ENCODE measurements at regions not wholly inside any gene's neighbourhood (a gene's known extent, or its start where the extent isn't known, plus 50 kb on each side); places are given as distances from the start of the nearest gene placed in this dataset.

DNA sequence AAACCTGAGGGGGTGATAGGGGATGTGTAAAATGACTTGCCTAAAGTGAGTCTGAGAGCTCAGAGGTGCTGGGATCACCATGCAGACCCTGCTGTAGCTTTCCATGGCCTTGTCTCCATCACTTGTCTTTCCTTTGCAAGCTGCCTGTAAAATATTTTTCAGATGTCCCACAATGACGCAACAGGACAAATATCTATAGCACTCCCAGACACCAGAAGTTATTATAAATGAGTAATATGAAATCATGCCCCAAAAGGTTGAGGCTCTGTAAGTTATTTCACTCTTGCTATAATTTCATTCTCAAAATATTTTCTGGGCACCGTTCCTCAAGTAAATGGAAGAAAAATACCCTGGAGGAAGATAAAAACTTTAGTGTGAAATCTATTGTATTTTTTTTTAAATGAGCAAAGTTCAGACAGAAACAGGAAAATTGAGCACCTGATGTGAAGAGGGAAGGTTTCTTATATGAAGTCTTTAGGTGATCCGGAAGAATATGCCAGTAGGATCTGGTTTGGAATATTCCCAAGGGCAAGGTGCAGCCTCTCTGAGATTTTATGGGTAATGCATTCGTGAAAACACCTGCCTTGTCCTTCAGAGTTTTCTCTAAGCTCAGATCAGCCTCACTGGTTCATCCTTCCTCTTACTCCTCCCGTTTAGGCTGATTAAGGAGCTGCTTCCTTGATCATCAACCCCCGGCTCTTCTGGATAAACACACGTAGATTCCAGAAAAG lies 138.3 kb upstream of the DMAC1 start:
- no peak overlapping the region for H3K27ac Mint-ChIP-seq
- H3K4me1 Mint-ChIP-seq: peaks cover 9 to 25% (median 14%) of the 10 kb centered on the region in 3 donors
- no peaks in the 10 kb centered on the region for H3K27me3 Mint-ChIP-seq
- DNase-seq: no peak
- peak overlapping the region in 1 of 8 donors; percentile 25 for H3K4me3 Mint-ChIP-seq
- H3K9me3 Mint-ChIP-seq: peaks cover 0 to 16% (median 5%) of the 10 kb centered on the region in 7 donors
- peaks cover 10 to 13% of the 10 kb centered on the region in 2 donors for H3K36me3 Mint-ChIP-seq
- ATAC-seq (ENCODE audit: low read depth in 2 of 2): no peak

DNA sequence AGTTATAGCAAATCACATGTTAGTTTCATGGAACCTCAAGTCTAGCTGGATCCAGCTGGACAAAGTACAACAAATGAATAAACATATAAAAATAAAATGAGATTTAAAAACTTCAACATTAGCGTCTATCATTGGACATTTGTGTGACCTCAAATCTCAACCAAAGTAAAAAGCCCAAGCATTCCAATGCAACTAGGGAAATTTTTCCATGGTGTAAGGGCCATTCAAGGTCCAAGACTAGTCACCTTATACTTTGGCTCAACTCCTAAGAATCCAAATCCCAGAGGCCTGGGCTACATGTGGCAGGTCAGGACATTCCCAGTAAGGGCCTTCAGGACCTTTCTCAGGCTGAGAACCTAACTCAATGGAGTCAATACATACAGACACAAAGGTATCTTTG lies 137.4 kb upstream of the DMAC1 start:
- Mint-ChIP-seq H3K27ac (peak overlapping the region in 1 of 6 donors; percentile 65), H3K36me3 (peaks cover 10 to 13% of the 10 kb centered on the region in 2 donors), H3K27me3 (no peaks in the 10 kb centered on the region), H3K4me1 (peaks cover 9 to 25% (median 14%) of the 10 kb centered on the region in 3 donors), H3K4me3 (no peak overlapping the region), H3K9me3 (peaks cover 0 to 16% (median 5%) of the 10 kb centered on the region in 7 donors)
- ATAC-seq (ENCODE audit: low read depth in 2 of 2): no peak
- DNase-seq: no peak

DNA sequence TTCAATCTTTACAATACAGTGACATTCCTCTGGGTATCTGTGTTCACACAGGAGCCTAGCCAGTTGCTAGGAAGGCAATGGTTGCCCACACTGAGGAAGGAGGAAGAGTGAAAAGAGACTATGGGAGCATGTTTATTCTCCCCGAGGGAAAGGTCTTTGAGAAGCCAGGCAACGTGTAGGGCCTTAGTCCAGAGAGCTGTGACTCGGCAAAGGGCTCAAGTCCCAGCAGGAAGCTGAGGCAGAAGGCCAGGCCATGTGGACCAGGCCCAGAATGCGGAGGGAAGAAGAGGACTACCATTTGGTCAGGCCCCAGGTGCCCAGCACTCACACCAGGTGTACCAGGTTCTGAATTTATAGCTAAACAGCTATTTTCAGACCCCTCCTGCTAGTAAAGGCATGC lies 136.6 kb upstream of the DMAC1 start:
- DNase-seq (no peak), ATAC-seq (ENCODE audit: low read depth in 2 of 2) (no peak)
- peaks cover 10 to 13% of the 10 kb centered on the region in 2 donors for H3K36me3 Mint-ChIP-seq

GRCh38 chr9:7935681-7936080 lies 136.1 kb upstream of the DMAC1 start:
- Mint-ChIP-seq H3K27me3 (no peaks in the 10 kb centered on the region), H3K27ac (peak overlapping the region; percentile 80 to 98 (median 92)), H3K4me3 (peak overlapping the region; percentile 19 to 88 (median 78)), H3K36me3 (peaks cover 10 to 12% of the 10 kb centered on the region in 2 donors), H3K9me3 (peaks cover 0 to 15% (median 5%) of the 10 kb centered on the region in 7 donors), H3K4me1 (peaks cover 9 to 25% (median 14%) of the 10 kb centered on the region in 3 donors)
- ATAC-seq (ENCODE audit: low read depth in 2 of 2): peak; percentile 95 to 97
- peak; percentile 54 for DNase-seq

More for the DNA sequence above, 136.6 kb upstream of the DMAC1 start:
- Mint-ChIP-seq H3K4me1 (peaks cover 9 to 25% (median 14%) of the 10 kb centered on the region in 3 donors), H3K4me3 (peak overlapping the region; percentile 19 to 88 (median 78)), H3K9me3 (peaks cover 0 to 16% (median 5%) of the 10 kb centered on the region in 7 donors), H3K27ac (peak overlapping the region; percentile 80 to 98 (median 92)), H3K27me3 (no peaks in the 10 kb centered on the region)

DNA sequence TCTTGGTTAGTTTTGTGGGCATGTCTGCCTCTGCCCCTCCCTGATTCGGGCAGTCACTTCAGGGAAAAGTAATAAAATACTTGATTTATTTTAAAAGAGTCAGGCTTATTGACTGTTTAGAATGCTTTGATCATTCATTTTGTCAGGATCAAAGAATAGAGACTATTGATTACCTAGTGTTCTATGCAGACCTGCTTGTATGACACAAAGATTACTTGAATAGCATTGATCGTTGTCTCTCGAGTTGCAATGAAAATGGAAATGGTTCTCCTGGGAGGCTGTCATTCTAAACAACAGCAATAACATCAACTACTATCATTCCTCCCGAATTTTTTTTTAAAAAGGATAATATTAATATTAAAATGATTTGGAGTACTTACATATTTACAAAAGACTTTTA lies 133.2 kb upstream of the DMAC1 start:
- Mint-ChIP-seq H3K36me3 (no peaks in the 10 kb centered on the region), H3K27ac (no peak overlapping the region), H3K27me3 (no peaks in the 10 kb centered on the region), H3K4me3 (no peak overlapping the region), H3K9me3 (no peaks in the 10 kb centered on the region), H3K4me1 (peaks cover 9 to 25% (median 14%) of the 10 kb centered on the region in 3 donors)
- ATAC-seq (ENCODE audit: low read depth in 2 of 2) (no peak), DNase-seq (no peak)

- Mint-ChIP-seq H3K36me3 (no peaks in the 10 kb centered on the region), H3K27me3 (no peaks in the 10 kb centered on the region)
- DNase-seq: no peak
Measured at GRCh38 chr9:7930613-7931012, 131.0 kb upstream of the DMAC1 start.

GRCh38 chr9:7921545-7922197 lies 122.1 kb upstream of the DMAC1 start:
- peak overlapping the region in 6 of 8 donors; percentile 14 to 77 (median 53) for H3K4me3 Mint-ChIP-seq
- no peak for DNase-seq
- no peaks in the 10 kb centered on the region for H3K27me3 Mint-ChIP-seq
- peak in 1 of 2 donors; percentile 34 for ATAC-seq (ENCODE audit: low read depth in 2 of 2)
- peaks cover 16 to 30% (median 19%) of the 10 kb centered on the region in 3 donors for H3K4me1 Mint-ChIP-seq
- H3K9me3 Mint-ChIP-seq: peaks cover 0 to 3% (median 0%) of the 10 kb centered on the region in 7 donors
- H3K36me3 Mint-ChIP-seq: no peaks in the 10 kb centered on the region
- H3K27ac Mint-ChIP-seq: peak overlapping the region in 5 of 6 donors; percentile 27 to 71 (median 65)

More at GRCh38 chr9:7930613-7931012, 131.0 kb upstream of the DMAC1 start:
- Mint-ChIP-seq H3K4me1 (peaks cover 0 to 10% (median 5%) of the 10 kb centered on the region in 3 donors), H3K9me3 (peaks cover 0 to 7% (median 0%) of the 10 kb centered on the region in 7 donors), H3K27ac (no peak overlapping the region), H3K4me3 (no peak overlapping the region)
- ATAC-seq (ENCODE audit: low read depth in 2 of 2): no peak

DNA sequence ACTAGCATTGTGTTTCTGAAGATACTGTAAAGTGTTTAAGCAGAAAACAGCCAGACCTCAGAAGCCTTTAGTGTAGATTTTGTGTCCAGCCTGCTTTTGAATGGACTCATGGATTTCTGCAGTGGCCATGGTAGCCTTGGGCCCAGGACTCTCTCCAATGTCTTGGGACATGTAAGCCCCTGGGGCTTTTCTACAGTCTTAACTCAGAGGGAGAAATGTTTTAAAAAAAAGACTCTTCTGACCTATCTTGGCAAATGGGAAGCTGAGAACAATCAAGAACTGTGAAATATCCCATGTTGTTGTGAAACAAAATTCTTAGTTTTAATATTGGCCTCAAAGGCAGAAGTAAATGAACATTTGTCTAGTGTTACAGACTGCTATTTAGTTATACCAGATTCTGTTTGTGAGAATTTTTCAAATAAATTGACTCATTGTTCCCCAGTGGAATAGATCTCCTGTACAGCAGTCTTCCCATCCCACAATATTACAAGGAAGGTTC lies 112.5 kb upstream of the DMAC1 start:
- Mint-ChIP-seq H3K27ac (no peak overlapping the region), H3K4me3 (no peak overlapping the region), H3K36me3 (peaks cover 0 to 1% of the 10 kb centered on the region in 2 donors), H3K9me3 (no peaks in the 10 kb centered on the region), H3K27me3 (no peaks in the 10 kb centered on the region), H3K4me1 (peaks cover 0 to 4% (median 0%) of the 10 kb centered on the region in 3 donors)
- DNase-seq (no peak), ATAC-seq (ENCODE audit: low read depth in 2 of 2) (no peak)

DNA sequence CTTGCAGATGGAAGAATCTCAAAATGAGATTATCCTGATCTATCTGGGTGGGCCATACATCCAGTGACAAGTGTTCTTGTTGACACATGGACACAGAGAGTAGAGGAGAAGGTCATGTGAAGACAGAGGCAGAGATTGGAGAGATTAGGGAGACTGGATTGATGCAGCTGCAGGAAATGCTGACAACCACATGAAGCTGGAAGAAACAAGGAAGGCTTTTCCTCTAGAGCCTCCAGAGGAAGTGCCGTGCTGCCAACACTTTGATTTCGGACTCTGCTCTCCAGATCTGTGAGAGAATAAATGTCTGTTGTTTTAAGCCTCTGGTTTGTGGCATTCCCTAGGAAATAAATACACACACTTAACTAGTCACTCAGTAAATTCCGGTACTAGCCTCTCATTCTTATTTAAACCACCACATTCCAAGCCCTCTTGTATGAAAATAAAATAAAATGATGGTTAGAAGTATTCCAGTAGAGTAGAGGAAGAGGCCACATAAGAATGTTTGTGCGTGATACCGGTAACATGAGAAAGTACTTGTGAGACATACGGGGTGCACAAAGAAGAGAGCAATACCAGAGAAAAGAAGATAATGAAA lies 110.9 kb upstream of the DMAC1 start:
- Mint-ChIP-seq H3K36me3 (peaks cover 0 to 7% of the 10 kb centered on the region in 2 donors), H3K27ac (peak overlapping the region in 1 of 6 donors; percentile 9), H3K4me1 (peaks cover 0 to 4% (median 4%) of the 10 kb centered on the region in 3 donors), H3K27me3 (no peaks in the 10 kb centered on the region), H3K4me3 (no peak overlapping the region), H3K9me3 (no peaks in the 10 kb centered on the region)
- ATAC-seq (ENCODE audit: low read depth in 2 of 2) (no peak), DNase-seq (no peak)

DNA sequence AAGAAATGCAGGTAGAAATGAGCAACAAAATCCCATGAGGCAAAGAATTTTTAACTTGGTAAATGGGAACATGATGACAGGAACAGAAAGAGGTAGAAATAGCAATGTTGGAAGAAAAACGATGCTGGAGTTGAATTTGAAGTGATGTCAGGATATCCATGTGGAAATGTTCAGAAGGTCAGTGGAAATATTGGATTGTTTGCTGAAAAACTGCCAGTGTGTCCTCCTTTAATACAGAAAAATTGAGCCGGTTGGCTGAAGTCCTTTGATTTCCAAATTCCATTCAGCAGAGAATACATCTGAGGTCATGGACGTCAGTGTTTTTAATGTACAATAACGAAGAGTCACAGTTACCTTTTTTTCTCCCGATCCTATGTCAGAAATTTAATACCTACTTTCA lies 110.0 kb upstream of the DMAC1 start:
- H3K4me3 Mint-ChIP-seq: no peak overlapping the region
- no peak for DNase-seq
- H3K27ac Mint-ChIP-seq: no peak overlapping the region
- H3K27me3 Mint-ChIP-seq: no peaks in the 10 kb centered on the region
- ATAC-seq (ENCODE audit: low read depth in 2 of 2): no peak
- H3K4me1 Mint-ChIP-seq: peaks cover 0 to 4% (median 4%) of the 10 kb centered on the region in 3 donors
- H3K36me3 Mint-ChIP-seq: peaks cover 0 to 7% of the 10 kb centered on the region in 2 donors
- no peaks in the 10 kb centered on the region for H3K9me3 Mint-ChIP-seq

GRCh38 chr9:7907551-7908337 lies 108.2 kb upstream of the DMAC1 start:
- no peaks in the 10 kb centered on the region for H3K27me3 Mint-ChIP-seq
- H3K27ac Mint-ChIP-seq: no peak overlapping the region
- H3K4me3 Mint-ChIP-seq: no peak overlapping the region
- H3K4me1 Mint-ChIP-seq: peaks cover 0 to 4% (median 4%) of the 10 kb centered on the region in 3 donors
- ATAC-seq (ENCODE audit: low read depth in 2 of 2) (no peak), DNase-seq (no peak)
- no peaks in the 10 kb centered on the region for H3K9me3 Mint-ChIP-seq
- peaks cover 0 to 7% of the 10 kb centered on the region in 2 donors for H3K36me3 Mint-ChIP-seq

GRCh38 chr9:7906783-7907550 lies 107.4 kb upstream of the DMAC1 start:
- H3K27me3 Mint-ChIP-seq: no peaks in the 10 kb centered on the region
- no peaks in the 10 kb centered on the region for H3K9me3 Mint-ChIP-seq
- DNase-seq (no peak), ATAC-seq (ENCODE audit: low read depth in 2 of 2) (no peak)
- peaks cover 0 to 7% of the 10 kb centered on the region in 2 donors for H3K36me3 Mint-ChIP-seq
- H3K27ac Mint-ChIP-seq: no peak overlapping the region
- peaks cover 0 to 4% (median 4%) of the 10 kb centered on the region in 3 donors for H3K4me1 Mint-ChIP-seq
- H3K4me3 Mint-ChIP-seq: no peak overlapping the region
